NCI-H2227 (cell line): ENCODE measurements at regions not wholly inside any gene's neighbourhood (a gene's known extent, or its start where the extent isn't known, plus 50 kb on each side); places are given as distances from the start of the nearest gene placed in this dataset.
A peak's percentile ranks its signal among the peaks of the same experiment; 100 is the strongest.
"Not testable (repeated sequence)": the region's sequence is repeated elsewhere in the genome, so short reads cannot be mapped to it uniquely, and the experiment has no call there.

Experiments used
- DNase-seq: peaks from one replicate; lab custom pipeline; 2025; ENCODE audit not compliant: unreplicated experiment; lab: John Stamatoyannopoulos, UW

- no peak for DNase-seq
These were observed 52.6 kb upstream of the AGA start for GRCh38 chr4:177494791-177495190.

GRCh38 chr4:177495626-177496025 is 53.4 kb upstream of the AGA start:
- DNase-seq, result not testable (repeated sequence)

GRCh38 chr4:177499537-177499936 is 57.3 kb upstream of the AGA start:
- no peak for DNase-seq

GRCh38 chr4:177505171-177505615 is 63.0 kb upstream of the AGA start:
- DNase-seq, result no peak

- no peak for DNase-seq
These were observed 66.4 kb upstream of the AGA start for GRCh38 chr4:177508662-177509061.

- no peak for DNase-seq
These were observed 67.0 kb upstream of the AGA start for GRCh38 chr4:177509226-177509745.

GRCh38 chr4:177511611-177512010 is 69.4 kb upstream of the AGA start:
- no peak for DNase-seq

- no peak for DNase-seq
These were observed 70.4 kb upstream of the AGA start for GRCh38 chr4:177512646-177513045.

- no peak for DNase-seq
These were observed 75.6 kb upstream of the AGA start for GRCh38 chr4:177517862-177518261.

GRCh38 chr4:177519481-177520260 is 77.4 kb upstream of the AGA start:
- DNase-seq, result no peak

GRCh38 chr4:177528620-177529019 is 86.4 kb upstream of the AGA start:
- DNase-seq, result no peak

- no peak for DNase-seq
These were observed 88.3 kb upstream of the AGA start for GRCh38 chr4:177530561-177530960.

GRCh38 chr4:177532358-177532757 is 90.1 kb upstream of the AGA start:
- no peak for DNase-seq

GRCh38 chr4:177534841-177535240 is 92.6 kb upstream of the AGA start:
- not testable (repeated sequence) for DNase-seq

- DNase-seq, result no peak
These were observed 104.5 kb upstream of the AGA start for GRCh38 chr4:177546745-177547144.

- no peak for DNase-seq
These were observed 105.7 kb upstream of the AGA start for GRCh38 chr4:177547985-177548384.

- DNase-seq, result peak; percentile 2
These were observed 112.9 kb upstream of the AGA start for GRCh38 chr4:177555007-177555574.

GRCh38 chr4:177557416-177557815 is 115.2 kb upstream of the AGA start:
- no peak for DNase-seq

- peak; percentile 1 for DNase-seq
These were observed 116.8 kb upstream of the AGA start for GRCh38 chr4:177558995-177559394.

- no peak for DNase-seq
These were observed 119.9 kb upstream of the AGA start for GRCh38 chr4:177562163-177562562.

GRCh38 chr4:177562859-177563258 is 120.6 kb upstream of the AGA start:
- no peak for DNase-seq

GRCh38 chr4:177566691-177567090 is 124.5 kb upstream of the AGA start:
- no peak for DNase-seq
